A549 (cell line): ENCODE measurements at regions not wholly inside any gene's neighbourhood (a gene's known extent, or its start where the extent isn't known, plus 50 kb on each side); places are given as distances from the start of the nearest gene placed in this dataset.

Experiments used
- ATAC-seq, 2 experiments: fragments of 200-7000 bp in 1 of 2; fragments of >200 bp in 1 of 2; cut with Nextera tagmentation in 1 of 2; cut with Tn5 transposase in 1 of 2; 3 replicates each; pipeline versions ENCODE4 v1.8.0 to v1.9.1; 2018 to 2020; ENCODE audit warnings: mild to moderate bottlenecking in 1 of 2, moderate library complexity in 1 of 2
- CTCF ChIA-PET: fragments of 300-600 bp; sonication (Branson Sonifier 250); formaldehyde crosslinking; extraction: SDS; loops from one replicate; lab custom pipeline; 2021; ENCODE audit warnings: antibody characterized with exemption, inconsistent platforms; lab: Yijun Ruan, JAX
- POLR2A ChIA-PET: fragments of 350-600 bp; formaldehyde crosslinking; extraction: SDS; loops from one replicate; lab custom pipeline; 2021; ENCODE audit warnings: antibody characterized with exemption, inconsistent platforms; lab: Yijun Ruan, JAX
- DNase-seq, 2 experiments: peaks; one replicate each; pipeline versions ENCODE4 v3.0.0 to v3.0.0-alpha.2; 2011 to 2016; ENCODE audit warnings: low read depth in 1 of 2, low spot score in 1 of 2
- FAIRE-seq: peaks from 2 replicates; lab custom pipeline; 2011; peaks lifted over from hg19 to GRCh38; lab: Jason Lieb, UNC
- H3K27ac ChIP-seq, 2 experiments: fragments of >200 bp; sonication (Bioruptor Twin); formaldehyde crosslinking; 3 replicates each; pipeline ENCODE4 v1.5.1; 2016 to 2017
- H3K4me1 ChIP-seq: fragments of >200 bp; sonication (Bioruptor Twin); formaldehyde crosslinking; 3 replicates; pipeline ENCODE4 v1.6.1; 2016
- H3K4me2 ChIP-seq: fragments of >200 bp; sonication (Bioruptor Twin); formaldehyde crosslinking; 3 replicates; pipeline ENCODE4 v1.6.1; 2016
- H3K4me3 ChIP-seq: fragments of >200 bp; sonication (Bioruptor Twin); formaldehyde crosslinking; 3 replicates; pipeline ENCODE4 v1.5.1; 2016
- H3K9me3 ChIP-seq: fragments of >200 bp; sonication (Bioruptor Twin); formaldehyde crosslinking; 3 replicates; pipeline ENCODE4 v1.6.1; 2016
- EHF ChIP-seq: fragments of 250-450 bp; sonication (Bioruptor Pico); IDR thresholded peaks from 2 replicates; pipeline ENCODE4 v1.5.0; 2020; ENCODE audit warnings: mild to moderate bottlenecking
- EHMT2 ChIP-seq: fragments of 200-600 bp; sonication (generic); IDR thresholded peaks from 2 replicates; pipeline ENCODE4 v1.6.1; 2016; ENCODE audit warnings: antibody characterized with exemption, low read depth, mild to moderate bottlenecking, moderate library complexity
- HEYL ChIP-seq: fragments of 250-450 bp; sonication (Bioruptor Pico); IDR thresholded peaks from 2 replicates; pipeline ENCODE4 v1.8.0; 2021; ENCODE audit warnings: mild to moderate bottlenecking, moderate library complexity
- HOXB13 ChIP-seq: fragments of 250-450 bp; sonication (Bioruptor Pico); IDR thresholded peaks from 2 replicates; pipeline ENCODE4 v1.5.0; 2020; ENCODE audit warnings: low read depth, mild to moderate bottlenecking, moderate library complexity
- JUN ChIP-seq, 2 experiments: fragments of >200 bp; sonication (Bioruptor Twin); formaldehyde crosslinking; IDR thresholded peaks; 2 replicates in 1 of 2; 3 replicates in 1 of 2; pipeline ENCODE4 v1.6.1; 2016 to 2017
- MAZ ChIP-seq: fragments of 150-350 bp; IDR thresholded peaks from 2 replicates; pipeline ENCODE4 v1.6.1; 2014; ENCODE audit warnings: antibody characterized with exemption, low read depth, low read length, borderline replicate concordance
- NFE2L2 ChIP-seq: fragments of 150-350 bp; conservative IDR thresholded peaks from 2 replicates; pipeline ENCODE4 v1.6.1; 2014; ENCODE audit warnings: low read length
- RARB ChIP-seq: fragments of 250-450 bp; sonication (Bioruptor Pico); IDR thresholded peaks from 2 replicates; pipeline ENCODE4 v1.8.0; 2021; ENCODE audit warnings: mild to moderate bottlenecking, moderate library complexity
- RCOR1 ChIP-seq: fragments of 150-350 bp; IDR thresholded peaks from 2 replicates; pipeline ENCODE4 v1.6.1; 2014; ENCODE audit warnings: antibody characterized with exemption, low read length, low read depth
- ZFP36 ChIP-seq: fragments of 450-650 bp; IDR thresholded peaks from 2 replicates; pipeline ENCODE4 v1.6.1; 2014; ENCODE audit warnings: borderline replicate concordance; ENCODE audit not compliant: partially characterized antibody
- ZSCAN20 ChIP-seq: fragments of 250-450 bp; sonication (Bioruptor Pico); IDR thresholded peaks from 2 replicates; pipeline ENCODE4 v1.8.0; 2022; ENCODE audit warnings: mild to moderate bottlenecking, moderate library complexity
- WGBS: methylation state at CpG from one replicate; pipeline ENCODE4 v1.1.6; 2017; ENCODE audit errors: missing lambda C conversion rate; 5-methylcytosine and 5-hydroxymethylcytosine counted together
- TF ChIP-seq, protein P1 (sequence below): IDR thresholded peaks from 2 replicates; pipeline ENCODE4 v1.6.1; 2012
- TF ChIP-seq, protein P2 (sequence below): IDR thresholded peaks from 2 replicates; pipeline ENCODE4 v1.6.1; 2012
- TF ChIP-seq, protein P3 (sequence below): fragments of >200 bp; sonication (Bioruptor Twin); formaldehyde crosslinking; IDR thresholded peaks from 3 replicates; pipeline ENCODE4 v1.6.1; 2016
- TF ChIP-seq, protein P4 (sequence below): fragments of 450-650 bp; IDR thresholded peaks from 2 replicates; pipeline ENCODE4 v1.6.1; 2014; ENCODE audit warnings: antibody characterized with exemption
- TF ChIP-seq, protein P5 (sequence below): fragments of >200 bp; sonication (Bioruptor Twin); formaldehyde crosslinking; IDR thresholded peaks from 2 replicates; pipeline ENCODE4 v1.6.1; 2016
- TF ChIP-seq, protein P6 (sequence below): fragments of 250-450 bp; sonication (Bioruptor Pico); IDR thresholded peaks from 2 replicates; pipeline ENCODE4 v1.5.0; 2020; ENCODE audit warnings: low read depth, mild to moderate bottlenecking, moderate library complexity

DNA sequence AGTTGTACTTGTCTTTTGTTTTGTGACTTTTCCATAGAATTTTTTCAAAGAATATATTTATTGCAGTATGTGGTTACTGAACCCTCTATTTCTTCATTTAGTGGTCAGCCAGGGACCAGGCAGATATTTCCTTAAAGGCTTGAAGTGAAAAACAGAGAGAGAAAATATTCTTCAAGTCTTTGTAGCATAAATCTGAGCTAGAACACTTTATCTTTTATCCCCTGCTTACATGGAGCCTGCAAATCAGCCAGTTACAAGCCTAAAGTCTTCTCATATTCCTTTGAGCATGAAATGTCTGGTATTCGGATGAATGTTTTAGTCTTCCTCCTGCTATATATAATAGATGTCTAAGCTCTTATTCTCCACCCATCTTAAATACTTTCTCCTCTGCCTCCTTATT is 1557.5 kb upstream of the ACVR2A start:
- TF ChIP-seq JUN (IDR thresholded peaks at IDR 0.05), result no peak
- TF ChIP-seq MAZ, result no peak
- no peak for TF ChIP-seq NFE2L2
- no peak for TF ChIP-seq HEYL (CRISPR knock-in tag)
- TF ChIP-seq, protein P1, sequence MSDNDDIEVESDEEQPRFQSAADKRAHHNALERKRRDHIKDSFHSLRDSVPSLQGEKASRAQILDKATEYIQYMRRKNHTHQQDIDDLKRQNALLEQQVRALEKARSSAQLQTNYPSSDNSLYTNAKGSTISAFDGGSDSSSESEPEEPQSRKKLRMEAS, result no peak
- TF ChIP-seq, protein P2, sequence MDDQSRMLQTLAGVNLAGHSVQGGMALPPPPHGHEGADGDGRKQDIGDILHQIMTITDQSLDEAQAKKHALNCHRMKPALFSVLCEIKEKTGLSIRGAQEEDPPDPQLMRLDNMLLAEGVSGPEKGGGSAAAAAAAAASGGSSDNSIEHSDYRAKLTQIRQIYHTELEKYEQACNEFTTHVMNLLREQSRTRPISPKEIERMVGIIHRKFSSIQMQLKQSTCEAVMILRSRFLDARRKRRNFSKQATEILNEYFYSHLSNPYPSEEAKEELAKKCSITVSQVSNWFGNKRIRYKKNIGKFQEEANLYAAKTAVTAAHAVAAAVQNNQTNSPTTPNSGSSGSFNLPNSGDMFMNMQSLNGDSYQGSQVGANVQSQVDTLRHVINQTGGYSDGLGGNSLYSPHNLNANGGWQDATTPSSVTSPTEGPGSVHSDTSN, result no peak
- TF ChIP-seq EHMT2, result no peak
- TF ChIP-seq, protein P3, sequence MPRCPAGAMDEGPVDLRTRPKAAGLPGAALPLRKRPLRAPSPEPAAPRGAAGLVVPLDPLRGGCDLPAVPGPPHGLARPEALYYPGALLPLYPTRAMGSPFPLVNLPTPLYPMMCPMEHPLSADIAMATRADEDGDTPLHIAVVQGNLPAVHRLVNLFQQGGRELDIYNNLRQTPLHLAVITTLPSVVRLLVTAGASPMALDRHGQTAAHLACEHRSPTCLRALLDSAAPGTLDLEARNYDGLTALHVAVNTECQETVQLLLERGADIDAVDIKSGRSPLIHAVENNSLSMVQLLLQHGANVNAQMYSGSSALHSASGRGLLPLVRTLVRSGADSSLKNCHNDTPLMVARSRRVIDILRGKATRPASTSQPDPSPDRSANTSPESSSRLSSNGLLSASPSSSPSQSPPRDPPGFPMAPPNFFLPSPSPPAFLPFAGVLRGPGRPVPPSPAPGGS, result no peak
- Histone ChIP-seq H3K4me2 (no peak overlapping the region), H3K9me3 (peaks cover 2% of the 10 kb centered on the region; the same call in 1 of the 3 replicates), H3K4me1 (no peaks in the 10 kb centered on the region), H3K27ac (no peak overlapping the region), H3K4me3 (no peak overlapping the region)
- ChIA-PET CTCF (no interaction called here), POLR2A (no interaction called here)
- ATAC-seq (no peak), FAIRE-seq (no peak), DNase-seq (no peak)
- 40% methylated on average over 1 of the region's 1 CpG for WGBS

DNA sequence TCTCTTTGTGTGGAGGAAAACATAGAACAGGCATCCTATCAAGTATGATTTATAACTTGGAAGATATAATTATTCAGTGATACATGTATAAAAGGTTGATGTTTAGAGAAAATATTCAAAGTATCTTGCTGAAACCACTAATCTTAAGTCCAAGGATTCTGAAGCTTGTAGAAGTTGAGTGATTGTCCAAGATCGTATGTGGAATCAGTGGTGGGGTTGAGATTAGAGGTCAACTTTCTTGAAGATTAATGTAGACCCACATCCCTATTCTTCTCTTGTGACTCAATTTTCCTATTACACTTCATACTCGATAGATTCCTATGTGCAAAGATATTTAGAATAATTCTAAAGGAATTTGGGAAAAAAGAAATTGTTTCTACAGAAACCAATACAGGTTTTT is 1565.9 kb upstream of the ACVR2A start:
- Histone ChIP-seq H3K27ac (no peak overlapping the region), H3K9me3 (no peaks in the 10 kb centered on the region), H3K4me3 (no peak overlapping the region), H3K4me1 (no peaks in the 10 kb centered on the region), H3K4me2 (no peak overlapping the region)
- FAIRE-seq (no peak), DNase-seq (no peak), ATAC-seq (no peak)
- ChIA-PET POLR2A (no interaction called here), CTCF (no interaction called here)
- TF ChIP-seq EHF (CRISPR knock-in tag) (no peak), RCOR1 (no peak), RARB (CRISPR knock-in tag) (no peak), ZSCAN20 (CRISPR knock-in tag) (no peak), JUN (IDR thresholded peaks at IDR 0.05) (no peak), ZFP36 (no peak), HEYL (CRISPR knock-in tag) (no peak), HOXB13 (CRISPR knock-in tag) (no peak)
- TF ChIP-seq, protein P4, sequence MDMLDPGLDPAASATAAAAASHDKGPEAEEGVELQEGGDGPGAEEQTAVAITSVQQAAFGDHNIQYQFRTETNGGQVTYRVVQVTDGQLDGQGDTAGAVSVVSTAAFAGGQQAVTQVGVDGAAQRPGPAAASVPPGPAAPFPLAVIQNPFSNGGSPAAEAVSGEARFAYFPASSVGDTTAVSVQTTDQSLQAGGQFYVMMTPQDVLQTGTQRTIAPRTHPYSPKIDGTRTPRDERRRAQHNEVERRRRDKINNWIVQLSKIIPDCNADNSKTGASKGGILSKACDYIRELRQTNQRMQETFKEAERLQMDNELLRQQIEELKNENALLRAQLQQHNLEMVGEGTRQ, result no peak
- TF ChIP-seq, protein P5, sequence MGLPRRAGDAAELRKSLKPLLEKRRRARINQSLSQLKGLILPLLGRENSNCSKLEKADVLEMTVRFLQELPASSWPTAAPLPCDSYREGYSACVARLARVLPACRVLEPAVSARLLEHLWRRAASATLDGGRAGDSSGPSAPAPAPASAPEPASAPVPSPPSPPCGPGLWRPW, result no peak
- TF ChIP-seq, protein P6, sequence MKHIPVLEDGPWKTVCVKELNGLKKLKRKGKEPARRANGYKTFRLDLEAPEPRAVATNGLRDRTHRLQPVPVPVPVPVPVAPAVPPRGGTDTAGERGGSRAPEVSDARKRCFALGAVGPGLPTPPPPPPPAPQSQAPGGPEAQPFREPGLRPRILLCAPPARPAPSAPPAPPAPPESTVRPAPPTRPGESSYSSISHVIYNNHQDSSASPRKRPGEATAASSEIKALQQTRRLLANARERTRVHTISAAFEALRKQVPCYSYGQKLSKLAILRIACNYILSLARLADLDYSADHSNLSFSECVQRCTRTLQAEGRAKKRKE, result no peak
- TF ChIP-seq, protein P3, result no peak
- TF ChIP-seq, all 56 proteins: peak for 0
- WGBS, result 52% methylated on average over 2 of the region's 2 CpGs
